CD4-positive, alpha-beta T cell treated with Interleukin-15 for 4 hours (primary cell): ENCODE measurements at regions not wholly inside any gene's neighbourhood (a gene's known extent, or its start where the extent isn't known, plus 50 kb on each side); places are given as distances from the start of the nearest gene placed in this dataset.

Experiments used
- DNase-seq: peaks from one replicate; pipeline ENCODE4 v3.0.0-alpha.2; 2020; ENCODE audit warnings: low spot score

GRCh38 chr9:126017758-126018157 is 270.6 kb downstream of the PBX3 start:
- no peak for DNase-seq

GRCh38 chr9:126020836-126021235 is 273.7 kb downstream of the PBX3 start:
- no peak for DNase-seq

GRCh38 chr9:126023962-126024361 is 276.8 kb downstream of the PBX3 start:
- no peak for DNase-seq

GRCh38 chr9:126024581-126025230 is 277.5 kb downstream of the PBX3 start:
- no peak for DNase-seq

- no peak for DNase-seq
These were observed 278.8 kb downstream of the PBX3 start for GRCh38 chr9:126025991-126026390.

- DNase-seq, result no peak
These were observed 280.4 kb downstream of the PBX3 start for GRCh38 chr9:126027566-126027965.

- no peak for DNase-seq
These were observed 281.6 kb downstream of the PBX3 start for GRCh38 chr9:126028746-126029145.

GRCh38 chr9:126030716-126031115 is 283.5 kb downstream of the PBX3 start:
- DNase-seq, result no peak

- DNase-seq, result no peak
These were observed 283.9 kb downstream of the PBX3 start for GRCh38 chr9:126031116-126031515.

- DNase-seq, result no peak
These were observed 285.0 kb downstream of the PBX3 start for GRCh38 chr9:126032135-126032534.

- DNase-seq, result no peak
These were observed 286.1 kb downstream of the PBX3 start for GRCh38 chr9:126033318-126033717.

GRCh38 chr9:126033956-126034355 is 286.8 kb downstream of the PBX3 start:
- no peak for DNase-seq

GRCh38 chr9:126036881-126037291 is 289.7 kb downstream of the PBX3 start:
- DNase-seq, result no peak

- no peak for DNase-seq
These were observed 287.8 kb upstream of the MVB12B start for GRCh38 chr9:126038790-126039189.

GRCh38 chr9:126043681-126044080 is 282.9 kb upstream of the MVB12B start:
- no peak for DNase-seq

- no peak for DNase-seq
These were observed 277.5 kb upstream of the MVB12B start for GRCh38 chr9:126049088-126049487.

- no peak for DNase-seq
These were observed 276.6 kb upstream of the MVB12B start for GRCh38 chr9:126049896-126050604.

GRCh38 chr9:126050605-126050990 is 276.0 kb upstream of the MVB12B start:
- DNase-seq, result no peak

GRCh38 chr9:126051446-126052130 is 275.0 kb upstream of the MVB12B start:
- DNase-seq, result no peak

GRCh38 chr9:126052791-126053190 is 273.8 kb upstream of the MVB12B start:
- DNase-seq, result no peak

GRCh38 chr9:126053913-126054312 is 272.7 kb upstream of the MVB12B start:
- DNase-seq, result no peak

- no peak for DNase-seq
These were observed 271.1 kb upstream of the MVB12B start for GRCh38 chr9:126055381-126055985.
